T-cell (primary cell): ENCODE measurements at regions not wholly inside any gene's neighbourhood (a gene's known extent, or its start where the extent isn't known, plus 50 kb on each side); places are given as distances from the start of the nearest gene placed in this dataset.
"Not testable (repeated sequence)": the region's sequence is repeated elsewhere in the genome, so short reads cannot be mapped to it uniquely, and the experiment has no call there.

Source experiments
- ATAC-seq, 4 experiments: fragments of 200-7000 bp in 3 of 4; fragments of 150-1000 bp in 1 of 4; cut with Tn5 transposase; replicated peaks in 1 of 4; 1 replicate in 3 of 4; 2 replicates in 1 of 4; pipeline ENCODE4 v1.10.0; 2021; ENCODE audit warnings: moderate library complexity in 3 of 4, mild to moderate bottlenecking in 2 of 4, moderate number of reproducible peaks in 1 of 4
- CTCF ChIA-PET, 2 donors: fragments of 300-600 bp; sonication (Branson Sonifier 250); formaldehyde crosslinking; loops; one replicate each; lab custom pipeline; 2022; ENCODE audit warnings: antibody characterized with exemption in 2 of 2; lab: Charles Lee
- POLR2A ChIA-PET, 2 donors: fragments of 300-600 bp; sonication (Branson Sonifier 250); formaldehyde crosslinking; loops; one replicate each; lab custom pipeline; 2022; ENCODE audit warnings: antibody characterized with exemption in 2 of 2; lab: Charles Lee
- DNase-seq, 35 experiments: peaks; one replicate each; pipeline versions ENCODE4 v3.0.0 to v3.0.0-alpha.2; 2013 to 2023
- H3K27ac ChIP-seq: one replicate; pipeline ENCODE4 v1.5.1; 2013; ENCODE audit warnings: low read length
- H3K27me3 ChIP-seq, 2 experiments: replicated peaks in 1 of 2; 1 replicate in 1 of 2; 2 replicates in 1 of 2; pipeline versions ENCODE4 v1.6.1 to v1.7.0; 2013; ENCODE audit warnings: low read length in 1 of 2, mixed read lengths in 1 of 2; ENCODE audit not compliant: control insufficient read depth in 2 of 2, insufficient read depth in 2 of 2; ENCODE audit errors: extremely low read depth in 1 of 2
- H3K36me3 ChIP-seq, 2 donors: 1 replicate in 1 of 2; 2 replicates in 1 of 2; pipeline versions ENCODE4 v1.6.1 to v1.7.0; 2013; ENCODE audit warnings: low read length in 1 of 2; ENCODE audit not compliant: control insufficient read depth in 2 of 2, insufficient read depth in 1 of 2; ENCODE audit errors: extremely low read depth in 1 of 2
- H3K4me1 ChIP-seq, 2 experiments: 1 replicate in 1 of 2; 2 replicates in 1 of 2; pipeline versions ENCODE4 v1.6.1 to v1.7.0; 2013; ENCODE audit warnings: low read length in 2 of 2, mixed read lengths in 1 of 2; ENCODE audit not compliant: insufficient read depth in 2 of 2, control insufficient read depth in 1 of 2; ENCODE audit errors: extremely low read depth in 1 of 2
- H3K4me3 ChIP-seq, 2 donors: 1 replicate in 1 of 2; 2 replicates in 1 of 2; pipeline versions ENCODE4 v1.5.1 to v1.7.0; 2013; ENCODE audit warnings: mild to moderate bottlenecking in 2 of 2, low read length in 1 of 2, moderate library complexity in 1 of 2; ENCODE audit not compliant: control insufficient read depth in 1 of 2; ENCODE audit errors: extremely low read depth in 1 of 2
- H3K9me3 ChIP-seq: 2 replicates; pipeline ENCODE4 v1.7.0; 2013
- H3K27ac Mint-ChIP-seq, 2 donors: one replicate each; pipeline ENCODE4 v1.8.0; 2020 to 2021; ENCODE audit warnings: mild to moderate bottlenecking in 2 of 2, mixed read lengths in 2 of 2
- H3K27me3 Mint-ChIP-seq, 2 donors: one replicate each; pipeline ENCODE4 v1.8.0; 2021 to 2022; ENCODE audit warnings: mixed read lengths in 2 of 2
- H3K36me3 Mint-ChIP-seq: one replicate; pipeline ENCODE4 v1.8.0; 2021; ENCODE audit warnings: mixed read lengths
- H3K4me1 Mint-ChIP-seq, 3 donors: one replicate each; pipeline ENCODE4 v1.8.0; 2020 to 2022; ENCODE audit warnings: mixed read lengths in 3 of 3, mild to moderate bottlenecking in 1 of 3
- H3K4me3 Mint-ChIP-seq, 3 donors: one replicate each; pipeline ENCODE4 v1.8.0; 2020 to 2022; ENCODE audit warnings: mild to moderate bottlenecking in 3 of 3, mixed read lengths in 3 of 3, moderate library complexity in 3 of 3
- H3K9me3 Mint-ChIP-seq, 3 donors: one replicate each; pipeline ENCODE4 v1.8.0; 2020 to 2022; ENCODE audit warnings: mixed read lengths in 3 of 3
- WGBS: methylation state at CpG from one replicate; pipeline ENCODE4 v1.1.5; 2013; ENCODE audit warnings: missing lambda C conversion rate; ENCODE audit not compliant: insufficient coverage; 5-methylcytosine and 5-hydroxymethylcytosine counted together

- no peaks in the 10 kb centered on the region for H3K36me3 Mint-ChIP-seq
- no peaks in the 10 kb centered on the region for H3K27me3 Mint-ChIP-seq
- DNase-seq (no peak), ATAC-seq (no peak)
- no peaks in the 10 kb centered on the region for H3K4me1 Mint-ChIP-seq
- Histone ChIP-seq H3K36me3 (no peaks in the 10 kb centered on the region), H3K9me3 (no peaks in the 10 kb centered on the region), H3K4me3 (no peak overlapping the region), H3K27ac (no peak overlapping the region), H3K27me3 (no peaks in the 10 kb centered on the region), H3K4me1 (no peaks in the 10 kb centered on the region)
- no peak overlapping the region for H3K27ac Mint-ChIP-seq
- H3K4me3 Mint-ChIP-seq = no peak overlapping the region
- ChIA-PET CTCF (no interaction called here), POLR2A (no interaction called here)
- no CpG with 5 or more reads among the region's 1 CpG for WGBS
- H3K9me3 Mint-ChIP-seq = peaks cover 0 to 13% (median 4%) of the 10 kb centered on the region in 3 donors
Observed at GRCh38 chr11:98531576-98531975, 489.2 kb upstream of the CNTN5 start.

- H3K27ac Mint-ChIP-seq = no peak overlapping the region
- H3K4me1 Mint-ChIP-seq = no peaks in the 10 kb centered on the region
- no peak overlapping the region for H3K4me3 ChIP-seq
- WGBS = no CpG with 5 or more reads among the region's 1 CpG
- H3K4me1 ChIP-seq = no peaks in the 10 kb centered on the region
- peaks cover 0 to 15% (median 0%) of the 10 kb centered on the region in 3 donors for H3K9me3 Mint-ChIP-seq
- H3K9me3 ChIP-seq = no peaks in the 10 kb centered on the region
- ChIA-PET CTCF (no interaction called here), POLR2A (no interaction called here)
- H3K27me3 ChIP-seq = no peaks in the 10 kb centered on the region
- H3K36me3 ChIP-seq = no peaks in the 10 kb centered on the region
- H3K36me3 Mint-ChIP-seq = no peaks in the 10 kb centered on the region
- ATAC-seq (no peak), DNase-seq (no peak)
- H3K27me3 Mint-ChIP-seq = no peaks in the 10 kb centered on the region
- no peak overlapping the region for H3K27ac ChIP-seq
- H3K4me3 Mint-ChIP-seq = no peak overlapping the region
Observed at GRCh38 chr11:98536023-98536422, 484.7 kb upstream of the CNTN5 start.

GRCh38 chr11:98538358-98538757, 482.4 kb upstream of the CNTN5 start:
- CTCF ChIA-PET, H3K36me3 Mint-ChIP-seq, DNase-seq, ATAC-seq, POLR2A ChIA-PET, H3K27ac Mint-ChIP-seq, H3K4me1 ChIP-seq, H3K36me3 ChIP-seq, H3K4me3 Mint-ChIP-seq, H3K27me3 Mint-ChIP-seq, H3K4me1 Mint-ChIP-seq, H3K9me3 ChIP-seq, H3K4me3 ChIP-seq, H3K27me3 ChIP-seq, H3K27ac ChIP-seq: not testable (repeated sequence)
- H3K9me3 Mint-ChIP-seq = peaks cover 0 to 12% (median 2%) of the 10 kb centered on the region in 3 donors
- no CpG with 5 or more reads among the region's 7 CpGs for WGBS

GRCh38 chr11:98545544-98546175, 475.1 kb upstream of the CNTN5 start:
- no peaks in the 10 kb centered on the region for H3K27me3 Mint-ChIP-seq
- ATAC-seq = no peak
- H3K27ac ChIP-seq = no peak overlapping the region
- no peaks in the 10 kb centered on the region for H3K4me1 Mint-ChIP-seq
- H3K4me3 Mint-ChIP-seq = no peak overlapping the region
- no peaks in the 10 kb centered on the region for H3K36me3 Mint-ChIP-seq
- CTCF ChIA-PET = no interaction called here
- no peak overlapping the region for H3K27ac Mint-ChIP-seq
- H3K9me3 ChIP-seq = no peaks in the 10 kb centered on the region
- H3K36me3 ChIP-seq = no peaks in the 10 kb centered on the region
- no peaks in the 10 kb centered on the region for H3K4me1 ChIP-seq
- H3K27me3 ChIP-seq = no peaks in the 10 kb centered on the region
- H3K4me3 ChIP-seq = no peak overlapping the region
- no peak for DNase-seq
- 83% methylated on average over 3 of the region's 5 CpGs for WGBS
- peaks cover 3 to 32% (median 22%) of the 10 kb centered on the region in 3 donors for H3K9me3 Mint-ChIP-seq
- POLR2A ChIA-PET = no interaction called here

GRCh38 chr11:98549571-98549970, 471.2 kb upstream of the CNTN5 start:
- ChIA-PET CTCF (no interaction called here), POLR2A (interaction anchor here in 1 of 2 donors (0.6 kb wide), 1 partner anchor 1787 kb away, joined by 3 read pairs; no protein-coding TSS in a partner anchor)
- Mint-ChIP-seq H3K27me3 (no peaks in the 10 kb centered on the region), H3K4me3 (no peak overlapping the region), H3K36me3 (no peaks in the 10 kb centered on the region), H3K4me1 (no peaks in the 10 kb centered on the region), H3K27ac (no peak overlapping the region), H3K9me3 (peaks cover 4 to 36% (median 18%) of the 10 kb centered on the region in 3 donors)
- ATAC-seq (no peak), DNase-seq (no peak)
- H3K9me3 ChIP-seq = no peaks in the 10 kb centered on the region
- H3K36me3 ChIP-seq = no peaks in the 10 kb centered on the region
- H3K4me1 ChIP-seq = no peaks in the 10 kb centered on the region
- no peak overlapping the region for H3K4me3 ChIP-seq
- H3K27me3 ChIP-seq = no peaks in the 10 kb centered on the region
- no CpG with 5 or more reads among the region's 3 CpGs for WGBS
- H3K27ac ChIP-seq = no peak overlapping the region

GRCh38 chr11:98559961-98560360, 460.8 kb upstream of the CNTN5 start:
- Mint-ChIP-seq H3K36me3 (no peaks in the 10 kb centered on the region), H3K27me3 (no peaks in the 10 kb centered on the region), H3K27ac (no peak overlapping the region), H3K9me3 (peaks cover 0 to 20% (median 15%) of the 10 kb centered on the region in 3 donors), H3K4me1 (no peaks in the 10 kb centered on the region), H3K4me3 (no peak overlapping the region)
- ChIA-PET POLR2A (no interaction called here), CTCF (no interaction called here)
- ATAC-seq = no peak
- H3K4me1 ChIP-seq = no peaks in the 10 kb centered on the region
- H3K9me3 ChIP-seq = no peaks in the 10 kb centered on the region
- no peak for DNase-seq
- no peaks in the 10 kb centered on the region for H3K27me3 ChIP-seq
- no peaks in the 10 kb centered on the region for H3K36me3 ChIP-seq
- H3K27ac ChIP-seq = no peak overlapping the region
- no peak overlapping the region for H3K4me3 ChIP-seq

- Mint-ChIP-seq H3K27me3 (no peaks in the 10 kb centered on the region), H3K9me3 (peaks cover 0 to 19% (median 13%) of the 10 kb centered on the region in 3 donors), H3K4me3 (no peak overlapping the region), H3K36me3 (no peaks in the 10 kb centered on the region), H3K4me1 (no peaks in the 10 kb centered on the region), H3K27ac (no peak overlapping the region)
- no peak for ATAC-seq
- Histone ChIP-seq H3K27me3 (no peaks in the 10 kb centered on the region), H3K4me1 (no peaks in the 10 kb centered on the region), H3K4me3 (no peak overlapping the region), H3K9me3 (no peaks in the 10 kb centered on the region), H3K27ac (no peak overlapping the region), H3K36me3 (no peaks in the 10 kb centered on the region)
- ChIA-PET POLR2A (no interaction called here), CTCF (no interaction called here)
- DNase-seq = no peak
- 93% methylated on average over 2 of the region's 4 CpGs for WGBS
Observed at GRCh38 chr11:98561252-98561651, 459.5 kb upstream of the CNTN5 start.
